CD14-positive monocyte (primary cell): ENCODE measurements at regions not wholly inside any gene's neighbourhood (a gene's known extent, or its start where the extent isn't known, plus 50 kb on each side); places are given as distances from the start of the nearest gene placed in this dataset.

Experiments
- DNase-seq, 3 donors: peaks; one replicate each; pipeline ENCODE4 v3.0.0-alpha.2; 2011 to 2022
- H2AFZ ChIP-seq: 2 replicates; pipeline ENCODE4 v1.6.0; 2012; ENCODE audit warnings: mild to moderate bottlenecking, low read depth, low read length, inconsistent platforms; ENCODE audit not compliant: insufficient read depth, poor library complexity, severe bottlenecking
- H3K27ac ChIP-seq, 2 donors: 1 replicate in 1 of 2; 2 replicates in 1 of 2; pipeline ENCODE4 v1.5.1; 2012 to 2013; ENCODE audit warnings: low read length in 2 of 2, control low read depth in 1 of 2, inconsistent platforms in 1 of 2, low read depth in 1 of 2, mild to moderate bottlenecking in 1 of 2
- H3K27me3 ChIP-seq, 2 donors: one replicate each; pipeline versions ENCODE4 v1.6.0 to v1.6.1; 2011 to 2013; ENCODE audit warnings: low read length in 2 of 2; ENCODE audit not compliant: control insufficient read depth in 2 of 2, insufficient read depth in 2 of 2
- H3K36me3 ChIP-seq, 2 donors: replicated peaks in 1 of 2; 1 replicate in 1 of 2; 2 replicates in 1 of 2; pipeline versions ENCODE4 v1.5.1 to v1.6.1; 2012 to 2013; ENCODE audit warnings: low read length in 2 of 2, control low read depth in 1 of 2, inconsistent platforms in 1 of 2, mild to moderate bottlenecking in 1 of 2; ENCODE audit not compliant: insufficient read depth in 2 of 2, control insufficient read depth in 1 of 2
- H3K4me1 ChIP-seq, 2 donors: 1 replicate in 1 of 2; 2 replicates in 1 of 2; pipeline versions ENCODE4 v1.5.1 to v1.6.1; 2012 to 2013; ENCODE audit warnings: low read length in 2 of 2, control low read depth in 1 of 2, inconsistent platforms in 1 of 2, mild to moderate bottlenecking in 1 of 2, moderate library complexity in 1 of 2; ENCODE audit not compliant: insufficient read depth in 2 of 2, control insufficient read depth in 1 of 2
- H3K4me2 ChIP-seq: replicated peaks from 2 replicates; pipeline ENCODE3; 2012; ENCODE audit warnings: low read length, moderate library complexity, mild to moderate bottlenecking; ENCODE audit not compliant: poor library complexity, severe bottlenecking; ENCODE audit errors: extremely low read depth
- H3K4me3 ChIP-seq, 3 experiments: fragments of 200-600 bp in 1 of 3; sonication (generic) in 1 of 3; replicated peaks in 1 of 3; 1 replicate in 2 of 3; 2 replicates in 1 of 3; pipeline ENCODE4 v1.5.1; 2011 to 2013; ENCODE audit warnings: low read length in 3 of 3, mild to moderate bottlenecking in 3 of 3, control low read depth in 2 of 3, low read depth in 2 of 3, inconsistent platforms in 1 of 3, moderate library complexity in 1 of 3
- H3K79me2 ChIP-seq: 2 replicates; pipeline ENCODE4 v1.6.0; 2012; ENCODE audit warnings: mild to moderate bottlenecking, control low read depth, inconsistent platforms, low read length, moderate library complexity; ENCODE audit not compliant: insufficient read depth
- H3K9ac ChIP-seq: 2 replicates; pipeline ENCODE4 v1.6.0; 2017; ENCODE audit warnings: low read length, mild to moderate bottlenecking; ENCODE audit not compliant: insufficient read depth, poor library complexity, severe bottlenecking
- H3K9me3 ChIP-seq, 2 donors: replicated peaks in 1 of 2; 1 replicate in 1 of 2; 2 replicates in 1 of 2; pipeline versions ENCODE4 v1.5.1 to v1.6.1; 2012 to 2013; ENCODE audit warnings: low read length in 2 of 2, control low read depth in 1 of 2; ENCODE audit not compliant: control insufficient read depth in 1 of 2, insufficient read depth in 1 of 2
- H4K20me1 ChIP-seq: 2 replicates; pipeline ENCODE4 v1.6.0; 2012; ENCODE audit warnings: mild to moderate bottlenecking, low read length, control low read depth, moderate library complexity; ENCODE audit not compliant: insufficient read depth
- H3K27ac Mint-ChIP-seq, 7 donors: one replicate each; pipeline ENCODE4 v1.8.0; 2020; ENCODE audit warnings: mild to moderate bottlenecking in 7 of 7, mixed read lengths in 7 of 7, moderate library complexity in 6 of 7, inconsistent platforms in 2 of 7
- H3K27me3 Mint-ChIP-seq, 3 donors: one replicate each; pipeline ENCODE4 v1.8.0; 2021 to 2022; ENCODE audit warnings: low read depth in 3 of 3, mild to moderate bottlenecking in 3 of 3, mixed read lengths in 3 of 3, moderate library complexity in 3 of 3, inconsistent platforms in 1 of 3
- H3K36me3 Mint-ChIP-seq, 2 donors: one replicate each; pipeline ENCODE4 v1.8.0; 2020; ENCODE audit warnings: mixed read lengths in 2 of 2, inconsistent platforms in 1 of 2, mild to moderate bottlenecking in 1 of 2
- H3K4me1 Mint-ChIP-seq: one replicate; pipeline ENCODE4 v1.8.0; 2020; ENCODE audit warnings: mild to moderate bottlenecking, mixed read lengths
- H3K4me3 Mint-ChIP-seq, 2 donors: one replicate each; pipeline ENCODE4 v1.8.0; 2020; ENCODE audit warnings: mild to moderate bottlenecking in 2 of 2, mixed read lengths in 2 of 2, moderate library complexity in 1 of 2
- H3K9me3 Mint-ChIP-seq, 7 donors: one replicate each; pipeline ENCODE4 v1.8.0; 2020 to 2022; ENCODE audit warnings: mixed read lengths in 7 of 7, mild to moderate bottlenecking in 6 of 7, moderate library complexity in 6 of 7, inconsistent platforms in 2 of 7
- WGBS: methylation state at CpG from one replicate; pipeline ENCODE4 v1.1.5; 2013; ENCODE audit warnings: missing lambda C conversion rate; ENCODE audit not compliant: insufficient coverage; 5-methylcytosine and 5-hydroxymethylcytosine counted together
- intact Hi-C, 2 donors: fragments of 100-400 bp; cut with micrococcal nuclease; formaldehyde crosslinking; loops; one replicate each; pipeline versions ENCODE4 v1.15.0 to v1.15.1; 2023
- TF ChIP-seq, protein P1 (sequence below): fragments of 200-600 bp; IDR thresholded peaks from one replicate; pipeline ENCODE4 v1.8.0; 2022; ENCODE audit warnings: antibody characterized with exemption, mild to moderate bottlenecking

DNA sequence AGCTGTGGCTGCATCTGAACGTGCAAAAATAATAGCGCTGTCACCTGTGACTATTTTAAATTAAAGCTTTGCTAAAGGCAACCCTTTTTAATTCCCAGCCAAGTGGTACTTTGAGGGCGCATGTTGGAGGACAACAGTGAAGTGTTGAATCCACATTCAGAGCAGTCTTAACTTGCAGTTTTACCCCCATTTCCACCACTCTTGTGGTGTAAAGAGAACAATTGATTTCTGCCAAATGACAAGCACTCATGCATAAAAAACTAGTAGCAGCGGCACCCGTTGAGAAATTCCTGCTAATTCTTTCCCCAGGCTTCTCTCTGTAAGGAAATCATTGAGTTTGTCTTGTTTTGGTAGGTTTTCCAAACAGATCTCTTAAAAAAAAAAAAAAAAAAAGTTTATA lies 1033.3 kb downstream of the EFNB2 start:
- Mint-ChIP-seq H3K9me3 (peaks cover 0 to 6% (median 0%) of the 10 kb centered on the region in 7 donors), H3K27me3 (no peaks in the 10 kb centered on the region), H3K27ac (no peak overlapping the region), H3K36me3 (no peaks in the 10 kb centered on the region), H3K4me1 (no peaks in the 10 kb centered on the region), H3K4me3 (no peak overlapping the region)
- no peak overlapping the region for H3K9ac ChIP-seq
- no peaks in the 10 kb centered on the region for H3K27me3 ChIP-seq
- peaks cover 0 to 7% of the 10 kb centered on the region in 2 donors for H3K9me3 ChIP-seq
- no peak overlapping the region for H3K4me2 ChIP-seq
- no peak overlapping the region for H2AFZ ChIP-seq
- no peaks in the 10 kb centered on the region for H3K79me2 ChIP-seq
- no peak for DNase-seq
- no peak overlapping the region for H3K4me3 ChIP-seq
- intact Hi-C loops, result no loop called here
- no peaks in the 10 kb centered on the region for H3K36me3 ChIP-seq
- no peak overlapping the region for H3K27ac ChIP-seq
- H4K20me1 ChIP-seq, result no peaks in the 10 kb centered on the region
- WGBS, result no CpG with 5 or more reads among the region's 5 CpGs
- TF ChIP-seq, protein P1, sequence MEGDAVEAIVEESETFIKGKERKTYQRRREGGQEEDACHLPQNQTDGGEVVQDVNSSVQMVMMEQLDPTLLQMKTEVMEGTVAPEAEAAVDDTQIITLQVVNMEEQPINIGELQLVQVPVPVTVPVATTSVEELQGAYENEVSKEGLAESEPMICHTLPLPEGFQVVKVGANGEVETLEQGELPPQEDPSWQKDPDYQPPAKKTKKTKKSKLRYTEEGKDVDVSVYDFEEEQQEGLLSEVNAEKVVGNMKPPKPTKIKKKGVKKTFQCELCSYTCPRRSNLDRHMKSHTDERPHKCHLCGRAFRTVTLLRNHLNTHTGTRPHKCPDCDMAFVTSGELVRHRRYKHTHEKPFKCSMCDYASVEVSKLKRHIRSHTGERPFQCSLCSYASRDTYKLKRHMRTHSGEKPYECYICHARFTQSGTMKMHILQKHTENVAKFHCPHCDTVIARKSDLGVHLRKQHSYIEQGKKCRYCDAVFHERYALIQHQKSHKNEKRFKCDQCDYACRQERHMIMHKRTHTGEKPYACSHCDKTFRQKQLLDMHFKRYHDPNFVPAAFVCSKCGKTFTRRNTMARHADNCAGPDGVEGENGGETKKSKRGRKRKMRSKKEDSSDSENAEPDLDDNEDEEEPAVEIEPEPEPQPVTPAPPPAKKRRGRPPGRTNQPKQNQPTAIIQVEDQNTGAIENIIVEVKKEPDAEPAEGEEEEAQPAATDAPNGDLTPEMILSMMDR, result no peak
- no peaks in the 10 kb centered on the region for H3K4me1 ChIP-seq

GRCh38 chr13:105497597-105497996 lies 1037.9 kb downstream of the EFNB2 start:
- Histone ChIP-seq H3K27ac (no peak overlapping the region), H3K27me3 (no peaks in the 10 kb centered on the region), H3K4me2 (no peak overlapping the region), H3K4me1 (no peaks in the 10 kb centered on the region), H3K4me3 (no peak overlapping the region), H2AFZ (no peak overlapping the region), H3K9ac (no peak overlapping the region), H3K36me3 (no peaks in the 10 kb centered on the region), H3K79me2 (no peaks in the 10 kb centered on the region), H4K20me1 (no peaks in the 10 kb centered on the region), H3K9me3 (peaks cover 5 to 9% of the 10 kb centered on the region in 2 donors)
- no peak for DNase-seq
- Mint-ChIP-seq H3K36me3 (no peaks in the 10 kb centered on the region), H3K4me3 (no peak overlapping the region), H3K27ac (no peak overlapping the region), H3K4me1 (no peaks in the 10 kb centered on the region), H3K27me3 (peaks cover 0 to 1% (median 1%) of the 10 kb centered on the region in 3 donors), H3K9me3 (peaks cover 0 to 4% (median 2%) of the 10 kb centered on the region in 7 donors)
- 92% methylated on average over 2 of the region's 3 CpGs for WGBS
- TF ChIP-seq, protein P1, result no peak
- intact Hi-C loops, result no loop called here
